OCI-LY3 (cell line): ENCODE measurements at regions not wholly inside any gene's neighbourhood (a gene's known extent, or its start where the extent isn't known, plus 50 kb on each side); places are given as distances from the start of the nearest gene placed in this dataset.

ENCODE experiments used
- H2AFZ ChIP-seq: fragments of 200-600, 300-600 bp; shearing (Covaris generic); 2 replicates; pipeline ENCODE4 v1.6.0; 2014; ENCODE audit warnings: antibody characterized with exemption, low read depth, low read length
- H3K27ac ChIP-seq: fragments of 200-600, 300-600 bp; sonication (generic); 2 replicates; pipeline ENCODE4 v1.5.1; 2014; ENCODE audit warnings: mild to moderate bottlenecking, low read length, moderate library complexity, mixed read lengths
- H3K27me3 ChIP-seq: fragments of 200-600, 300-600 bp; sonication (generic); 2 replicates; pipeline ENCODE4 v1.6.1; 2014; ENCODE audit warnings: low read depth, low read length, mixed read lengths
- H3K36me3 ChIP-seq: fragments of 200-600, 300-600 bp; sonication (generic); replicated peaks from 2 replicates; pipeline ENCODE3; 2014; ENCODE audit warnings: low read depth, low read length, mixed read lengths
- H3K4me1 ChIP-seq: fragments of 300-600, 200-600 bp; sonication (generic); 2 replicates; pipeline ENCODE4 v1.6.1; 2014; ENCODE audit warnings: low read length, mixed read lengths
- H3K4me2 ChIP-seq: fragments of 200-600, 300-600 bp; sonication (generic); 2 replicates; pipeline ENCODE4 v1.6.1; 2014; ENCODE audit warnings: low read length, mixed read lengths
- H3K4me3 ChIP-seq: fragments of 300-600, 200-600 bp; sonication (generic); 2 replicates; pipeline ENCODE4 v1.5.1; 2014; ENCODE audit warnings: antibody characterized with exemption, mild to moderate bottlenecking, low read length, moderate library complexity
- H3K79me2 ChIP-seq: fragments of 300-600, 200-600 bp; shearing (Covaris generic); 2 replicates; pipeline ENCODE4 v1.6.1; 2014; ENCODE audit warnings: mild to moderate bottlenecking, low read length, mixed read lengths
- H3K9ac ChIP-seq: fragments of 300-600, 200-600 bp; shearing (Covaris generic); 2 replicates; pipeline ENCODE4 v1.6.0; 2014; ENCODE audit warnings: mild to moderate bottlenecking, low read length, moderate library complexity
- H3K9me3 ChIP-seq: fragments of 200-600, 300-600 bp; shearing (Covaris generic); 2 replicates; pipeline ENCODE4 v1.6.1; 2014; ENCODE audit warnings: low read length, mixed read lengths; ENCODE audit not compliant: insufficient read depth
- H4K20me1 ChIP-seq: fragments of 200-600, 300-600 bp; sonication (generic); 2 replicates; pipeline ENCODE4 v1.6.1; 2016; ENCODE audit warnings: low read length, mixed read lengths; ENCODE audit not compliant: insufficient read depth
- CTCF ChIP-seq: fragments of 200-600, 300-600 bp; sonication (generic); IDR thresholded peaks from 2 replicates; pipeline ENCODE4 v1.5.1; 2014; ENCODE audit warnings: antibody characterized with exemption, low read length, low read depth
- EZH2phosphoT487 ChIP-seq: fragments of 200-600 bp; shearing (Covaris generic); IDR thresholded peaks from 2 replicates; pipeline ENCODE4 v1.6.1; 2018; ENCODE audit warnings: antibody characterized with exemption, mixed run types, low read depth

DNA sequence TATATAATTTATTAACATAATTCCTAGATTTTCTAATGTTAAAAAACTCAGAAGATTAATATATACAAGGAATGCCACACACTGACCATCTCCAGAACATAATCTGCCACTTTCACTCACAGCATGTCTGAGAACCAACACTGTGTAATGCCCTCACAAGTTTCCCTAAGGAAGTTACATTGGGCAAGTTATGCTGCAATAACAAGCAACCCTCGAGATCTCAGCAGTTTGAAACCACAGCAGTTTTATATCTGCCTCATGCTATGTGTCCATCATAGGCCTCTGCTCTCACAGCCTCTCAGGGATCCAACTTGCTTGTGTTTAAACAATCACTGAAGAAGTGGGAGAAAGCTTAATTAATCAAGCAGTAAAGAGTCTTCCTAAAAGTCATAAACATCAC is 250.0 kb upstream of the SLC7A11 start:
- no peaks in the 10 kb centered on the region for H4K20me1 ChIP-seq
- H3K27me3 ChIP-seq = no peaks in the 10 kb centered on the region
- H3K9ac ChIP-seq = no peak overlapping the region
- H3K36me3 ChIP-seq = no peaks in the 10 kb centered on the region
- H2AFZ ChIP-seq = no peak overlapping the region
- H3K4me2 ChIP-seq = no peak overlapping the region
- H3K4me3 ChIP-seq = no peak overlapping the region
- H3K4me1 ChIP-seq = peaks cover 11% of the 10 kb centered on the region; the same call in 1 of the 2 replicates
- no peak overlapping the region for H3K27ac ChIP-seq
- no peaks in the 10 kb centered on the region for H3K9me3 ChIP-seq
- no peak for TF ChIP-seq CTCF
- TF ChIP-seq EZH2phosphoT487 = no peak
- H3K79me2 ChIP-seq = no peaks in the 10 kb centered on the region

- Histone ChIP-seq H3K36me3 (no peaks in the 10 kb centered on the region), H3K4me2 (no peak overlapping the region), H3K9ac (no peak overlapping the region), H3K27me3 (no peaks in the 10 kb centered on the region), H3K4me3 (no peak overlapping the region), H2AFZ (no peak overlapping the region), H3K27ac (no peak overlapping the region), H3K4me1 (peaks cover 2% of the 10 kb centered on the region; the same call in 1 of the 2 replicates), H3K9me3 (no peaks in the 10 kb centered on the region), H4K20me1 (no peaks in the 10 kb centered on the region), H3K79me2 (no peaks in the 10 kb centered on the region)
- TF ChIP-seq EZH2phosphoT487 (no peak), CTCF (no peak)
These were observed 246.4 kb upstream of the SLC7A11 start for GRCh38 chr4:138488533-138488932.

GRCh38 chr4:138487670-138488069 is 245.5 kb upstream of the SLC7A11 start:
- H2AFZ ChIP-seq = no peak overlapping the region
- no peak overlapping the region for H3K4me2 ChIP-seq
- H3K9me3 ChIP-seq = no peaks in the 10 kb centered on the region
- no peak overlapping the region for H3K27ac ChIP-seq
- no peaks in the 10 kb centered on the region for H3K36me3 ChIP-seq
- no peaks in the 10 kb centered on the region for H3K4me1 ChIP-seq
- H4K20me1 ChIP-seq = no peaks in the 10 kb centered on the region
- H3K79me2 ChIP-seq = no peaks in the 10 kb centered on the region
- no peak overlapping the region for H3K9ac ChIP-seq
- H3K27me3 ChIP-seq = no peaks in the 10 kb centered on the region
- H3K4me3 ChIP-seq = no peak overlapping the region
- no peak for TF ChIP-seq CTCF

DNA sequence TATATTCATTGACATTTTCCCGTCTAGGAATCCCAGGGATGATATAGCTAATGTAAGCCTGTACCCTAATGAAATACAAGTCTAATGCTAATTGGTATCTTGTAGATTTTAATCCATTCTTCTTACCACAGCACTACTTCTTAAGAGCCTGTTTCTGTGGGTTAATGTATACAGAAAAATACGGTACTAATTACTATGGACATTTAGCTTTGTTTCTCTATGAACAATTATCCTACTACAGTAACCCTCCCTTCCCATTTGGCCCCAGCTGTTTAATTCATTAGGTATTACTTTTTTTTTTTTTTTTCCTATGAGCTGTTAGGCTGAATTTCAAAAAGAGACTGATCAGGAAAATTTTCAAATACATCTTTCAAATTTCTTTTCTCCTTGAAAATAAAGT is 245.1 kb upstream of the SLC7A11 start:
- H3K9ac ChIP-seq = no peak overlapping the region
- TF ChIP-seq EZH2phosphoT487 (no peak), CTCF (no peak)
- H2AFZ ChIP-seq = no peak overlapping the region
- H3K4me2 ChIP-seq = no peak overlapping the region
- no peaks in the 10 kb centered on the region for H3K4me1 ChIP-seq
- H3K27ac ChIP-seq = no peak overlapping the region
- H3K9me3 ChIP-seq = no peaks in the 10 kb centered on the region
- H4K20me1 ChIP-seq = no peaks in the 10 kb centered on the region
- no peak overlapping the region for H3K4me3 ChIP-seq
- no peaks in the 10 kb centered on the region for H3K79me2 ChIP-seq
- no peaks in the 10 kb centered on the region for H3K27me3 ChIP-seq
- H3K36me3 ChIP-seq = no peaks in the 10 kb centered on the region
